WTC11 (cell line): ENCODE measurements at regions not wholly inside any gene's neighbourhood (a gene's known extent, or its start where the extent isn't known, plus 50 kb on each side); places are given as distances from the start of the nearest gene placed in this dataset.

Experiments used
- ATAC-seq: fragments of 200-7000 bp; cut with Tn5 transposase; 2 replicates; pipeline ENCODE4 v1.10.0; 2021; ENCODE audit warnings: mild to moderate bottlenecking, moderate library complexity
- CTCF ChIA-PET: fragments of 300-600 bp; sonication (Branson Sonifier 250); formaldehyde crosslinking; loops from one replicate; lab custom pipeline; 2021; ENCODE audit warnings: antibody characterized with exemption; lab: Charles Lee
- POLR2A ChIA-PET: fragments of 350-600 bp; sonication (Branson Sonifier 250); formaldehyde crosslinking; loops from one replicate; lab custom pipeline; 2021; ENCODE audit warnings: antibody characterized with exemption; lab: Charles Lee
- DNase-seq: peaks from one replicate; pipeline ENCODE4 v3.0.0; 2021; ENCODE audit warnings: low spot score
- H3K27ac Mint-ChIP-seq: 2 replicates; pipeline ENCODE4 v1.8.0; 2021; ENCODE audit warnings: mixed read lengths
- H3K27me3 Mint-ChIP-seq: 2 replicates; pipeline ENCODE4 v1.8.0; 2021; ENCODE audit warnings: low read depth, mild to moderate bottlenecking, moderate library complexity, mixed read lengths
- H3K36me3 Mint-ChIP-seq: 2 replicates; pipeline ENCODE4 v1.8.0; 2021; ENCODE audit warnings: mixed read lengths
- H3K4me1 Mint-ChIP-seq: 2 replicates; pipeline ENCODE4 v1.8.0; 2022; ENCODE audit warnings: mixed read lengths
- H3K4me3 Mint-ChIP-seq: 2 replicates; pipeline ENCODE4 v1.8.0; 2021; ENCODE audit warnings: mild to moderate bottlenecking, moderate library complexity, mixed read lengths
- H3K9me3 Mint-ChIP-seq: 2 replicates; pipeline ENCODE4 v1.8.0; 2021; ENCODE audit warnings: mixed read lengths
- CREM ChIP-seq: sonication (generic); formaldehyde crosslinking; IDR thresholded peaks from 2 replicates; pipeline ENCODE4 v1.8.1; 2022; ENCODE audit warnings: mild to moderate bottlenecking, missing genetic modification reagents, moderate library complexity
- ELF4 ChIP-seq: sonication (generic); formaldehyde crosslinking; IDR thresholded peaks from 2 replicates; pipeline ENCODE4 v1.8.1; 2022; ENCODE audit warnings: low read depth, mild to moderate bottlenecking, moderate library complexity, missing genetic modification reagents
- GABPB1 ChIP-seq: sonication (generic); formaldehyde crosslinking; IDR thresholded peaks from 2 replicates; pipeline ENCODE4 v1.8.1; 2023; ENCODE audit warnings: mild to moderate bottlenecking, missing genetic modification reagents
- KAT7 ChIP-seq: sonication (generic); formaldehyde crosslinking; IDR thresholded peaks from 2 replicates; pipeline ENCODE4 v1.8.1; 2023; ENCODE audit warnings: missing genetic modification reagents, mild to moderate bottlenecking, borderline replicate concordance
- MXD4 ChIP-seq: fragments of 250-450 bp; sonication (Bioruptor Pico); IDR thresholded peaks from 2 replicates; pipeline ENCODE4 v1.8.0; 2021; ENCODE audit warnings: mild to moderate bottlenecking, moderate library complexity, borderline replicate concordance
- MYBL2 ChIP-seq: sonication (generic); formaldehyde crosslinking; IDR thresholded peaks from 2 replicates; pipeline ENCODE4 v1.8.1; 2023; ENCODE audit warnings: mild to moderate bottlenecking, moderate library complexity, missing genetic modification reagents
- NFE2L1 ChIP-seq: sonication (generic); formaldehyde crosslinking; IDR thresholded peaks from 2 replicates; pipeline ENCODE4 v1.8.1; 2023; ENCODE audit warnings: missing genetic modification reagents
- NFYB ChIP-seq: sonication (generic); formaldehyde crosslinking; conservative IDR thresholded peaks from 2 replicates; pipeline ENCODE4 v1.8.0; 2022; ENCODE audit warnings: low read depth, missing genetic modification reagents
- NR3C1 ChIP-seq: sonication (generic); formaldehyde crosslinking; conservative IDR thresholded peaks from 2 replicates; pipeline ENCODE4 v1.8.1; 2023; ENCODE audit warnings: low read depth, mild to moderate bottlenecking, missing genetic modification reagents
- RELA ChIP-seq: sonication (generic); formaldehyde crosslinking; IDR thresholded peaks from 2 replicates; pipeline ENCODE4 v1.8.1; 2022; ENCODE audit warnings: missing genetic modification reagents, mild to moderate bottlenecking, borderline replicate concordance
- SP1 ChIP-seq: sonication (generic); formaldehyde crosslinking; conservative IDR thresholded peaks from 2 replicates; pipeline ENCODE4 v1.8.1; 2022; ENCODE audit warnings: missing genetic modification reagents
- ZBTB21 ChIP-seq: sonication (generic); formaldehyde crosslinking; IDR thresholded peaks from 2 replicates; pipeline ENCODE4 v1.8.1; 2023; ENCODE audit warnings: mild to moderate bottlenecking, missing genetic modification reagents, borderline replicate concordance
- ZNF121 ChIP-seq: sonication (generic); formaldehyde crosslinking; IDR thresholded peaks from 2 replicates; pipeline ENCODE4 v1.8.0; 2023; ENCODE audit warnings: missing genetic modification reagents
- ZNF219 ChIP-seq: sonication (generic); formaldehyde crosslinking; IDR thresholded peaks from 2 replicates; pipeline ENCODE4 v1.8.0; 2023; ENCODE audit warnings: missing genetic modification reagents, mild to moderate bottlenecking, borderline replicate concordance
- ZNF423 ChIP-seq: fragments of 250-450 bp; sonication (Bioruptor Pico); IDR thresholded peaks from 2 replicates; pipeline ENCODE4 v2.1.2; 2022; ENCODE audit warnings: mild to moderate bottlenecking, moderate library complexity
- TF ChIP-seq, protein P1 (sequence below): sonication (generic); formaldehyde crosslinking; IDR thresholded peaks from 2 replicates; pipeline ENCODE4 v1.8.0; 2023; ENCODE audit warnings: missing genetic modification reagents, mild to moderate bottlenecking, borderline replicate concordance
- TF ChIP-seq, protein P2 (sequence below): sonication (generic); formaldehyde crosslinking; IDR thresholded peaks from 2 replicates; pipeline ENCODE4 v1.8.1; 2023; ENCODE audit warnings: mild to moderate bottlenecking, missing genetic modification reagents
- TF ChIP-seq, protein P3 (sequence below): sonication (generic); formaldehyde crosslinking; IDR thresholded peaks from 2 replicates; pipeline ENCODE4 v1.8.0; 2022; ENCODE audit warnings: mild to moderate bottlenecking, missing genetic modification reagents
- TF ChIP-seq, protein P4 (sequence below): fragments of 250-450 bp; sonication (Bioruptor Pico); IDR thresholded peaks from 2 replicates; pipeline ENCODE4 v1.8.0; 2021; ENCODE audit warnings: mild to moderate bottlenecking

DNA sequence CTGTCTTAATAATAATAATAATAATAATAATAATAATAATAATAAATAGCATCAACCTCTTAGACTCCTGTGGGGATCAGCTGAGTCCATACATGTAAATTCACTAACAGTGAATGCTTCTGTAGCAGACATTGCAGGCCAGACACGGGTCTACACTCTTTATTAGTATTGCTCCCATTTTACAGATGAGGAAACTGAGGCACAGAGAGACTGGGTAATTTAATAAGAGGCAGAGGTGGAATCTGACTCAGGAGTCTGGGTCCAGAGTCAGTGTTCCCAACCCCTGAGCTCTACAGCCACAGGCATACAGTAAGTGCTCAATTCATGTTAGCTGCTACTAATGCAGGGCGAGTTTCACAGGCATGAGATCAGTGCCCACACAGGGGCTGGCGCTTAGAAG is 123.2 kb upstream of the MAP1LC3B2 start:
- ChIA-PET POLR2A (no interaction called here), CTCF (interaction anchor here (1.3 kb wide), 1 partner anchor 453 kb away, joined by 3 read pairs; no protein-coding TSS in a partner anchor)
- H3K9me3 Mint-ChIP-seq = no peaks in the 10 kb centered on the region
- ATAC-seq (no peak), DNase-seq (no peak)
- no peak overlapping the region for H3K4me3 Mint-ChIP-seq
- H3K4me1 Mint-ChIP-seq = peaks cover 43% of the 10 kb centered on the region
- H3K27ac Mint-ChIP-seq = no peak overlapping the region
- no peaks in the 10 kb centered on the region for H3K27me3 Mint-ChIP-seq
- TF ChIP-seq NFE2L1 (CRISPR knock-in tag) (no peak), CREM (CRISPR knock-in tag) (no peak), ZNF121 (CRISPR knock-in tag) (no peak), ZNF423 (CRISPR knock-in tag) (no peak), MXD4 (no peak), ELF4 (CRISPR knock-in tag) (no peak), ZBTB21 (no peak), GABPB1 (CRISPR knock-in tag) (no peak), KAT7 (CRISPR knock-in tag) (no peak), NR3C1 (no peak), SP1 (CRISPR knock-in tag) (no peak), MYBL2 (CRISPR knock-in tag) (no peak), NFYB (CRISPR knock-in tag) (no peak)
- TF ChIP-seq, protein P1, sequence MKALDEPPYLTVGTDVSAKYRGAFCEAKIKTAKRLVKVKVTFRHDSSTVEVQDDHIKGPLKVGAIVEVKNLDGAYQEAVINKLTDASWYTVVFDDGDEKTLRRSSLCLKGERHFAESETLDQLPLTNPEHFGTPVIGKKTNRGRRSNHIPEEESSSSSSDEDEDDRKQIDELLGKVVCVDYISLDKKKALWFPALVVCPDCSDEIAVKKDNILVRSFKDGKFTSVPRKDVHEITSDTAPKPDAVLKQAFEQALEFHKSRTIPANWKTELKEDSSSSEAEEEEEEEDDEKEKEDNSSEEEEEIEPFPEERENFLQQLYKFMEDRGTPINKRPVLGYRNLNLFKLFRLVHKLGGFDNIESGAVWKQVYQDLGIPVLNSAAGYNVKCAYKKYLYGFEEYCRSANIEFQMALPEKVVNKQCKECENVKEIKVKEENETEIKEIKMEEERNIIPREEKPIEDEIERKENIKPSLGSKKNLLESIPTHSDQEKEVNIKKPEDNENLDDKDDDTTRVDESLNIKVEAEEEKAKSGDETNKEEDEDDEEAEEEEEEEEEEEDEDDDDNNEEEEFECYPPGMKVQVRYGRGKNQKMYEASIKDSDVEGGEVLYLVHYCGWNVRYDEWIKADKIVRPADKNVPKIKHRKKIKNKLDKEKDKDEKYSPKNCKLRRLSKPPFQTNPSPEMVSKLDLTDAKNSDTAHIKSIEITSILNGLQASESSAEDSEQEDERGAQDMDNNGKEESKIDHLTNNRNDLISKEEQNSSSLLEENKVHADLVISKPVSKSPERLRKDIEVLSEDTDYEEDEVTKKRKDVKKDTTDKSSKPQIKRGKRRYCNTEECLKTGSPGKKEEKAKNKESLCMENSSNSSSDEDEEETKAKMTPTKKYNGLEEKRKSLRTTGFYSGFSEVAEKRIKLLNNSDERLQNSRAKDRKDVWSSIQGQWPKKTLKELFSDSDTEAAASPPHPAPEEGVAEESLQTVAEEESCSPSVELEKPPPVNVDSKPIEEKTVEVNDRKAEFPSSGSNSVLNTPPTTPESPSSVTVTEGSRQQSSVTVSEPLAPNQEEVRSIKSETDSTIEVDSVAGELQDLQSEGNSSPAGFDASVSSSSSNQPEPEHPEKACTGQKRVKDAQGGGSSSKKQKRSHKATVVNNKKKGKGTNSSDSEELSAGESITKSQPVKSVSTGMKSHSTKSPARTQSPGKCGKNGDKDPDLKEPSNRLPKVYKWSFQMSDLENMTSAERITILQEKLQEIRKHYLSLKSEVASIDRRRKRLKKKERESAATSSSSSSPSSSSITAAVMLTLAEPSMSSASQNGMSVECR (CRISPR knock-in tag) = no peak
- TF ChIP-seq, protein P2, sequence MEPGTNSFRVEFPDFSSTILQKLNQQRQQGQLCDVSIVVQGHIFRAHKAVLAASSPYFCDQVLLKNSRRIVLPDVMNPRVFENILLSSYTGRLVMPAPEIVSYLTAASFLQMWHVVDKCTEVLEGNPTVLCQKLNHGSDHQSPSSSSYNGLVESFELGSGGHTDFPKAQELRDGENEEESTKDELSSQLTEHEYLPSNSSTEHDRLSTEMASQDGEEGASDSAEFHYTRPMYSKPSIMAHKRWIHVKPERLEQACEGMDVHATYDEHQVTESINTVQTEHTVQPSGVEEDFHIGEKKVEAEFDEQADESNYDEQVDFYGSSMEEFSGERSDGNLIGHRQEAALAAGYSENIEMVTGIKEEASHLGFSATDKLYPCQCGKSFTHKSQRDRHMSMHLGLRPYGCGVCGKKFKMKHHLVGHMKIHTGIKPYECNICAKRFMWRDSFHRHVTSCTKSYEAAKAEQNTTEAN (CRISPR knock-in tag) = no peak
- TF ChIP-seq, protein P3, sequence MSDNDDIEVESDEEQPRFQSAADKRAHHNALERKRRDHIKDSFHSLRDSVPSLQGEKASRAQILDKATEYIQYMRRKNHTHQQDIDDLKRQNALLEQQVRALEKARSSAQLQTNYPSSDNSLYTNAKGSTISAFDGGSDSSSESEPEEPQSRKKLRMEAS (CRISPR knock-in tag) = no peak
- TF ChIP-seq, protein P4, sequence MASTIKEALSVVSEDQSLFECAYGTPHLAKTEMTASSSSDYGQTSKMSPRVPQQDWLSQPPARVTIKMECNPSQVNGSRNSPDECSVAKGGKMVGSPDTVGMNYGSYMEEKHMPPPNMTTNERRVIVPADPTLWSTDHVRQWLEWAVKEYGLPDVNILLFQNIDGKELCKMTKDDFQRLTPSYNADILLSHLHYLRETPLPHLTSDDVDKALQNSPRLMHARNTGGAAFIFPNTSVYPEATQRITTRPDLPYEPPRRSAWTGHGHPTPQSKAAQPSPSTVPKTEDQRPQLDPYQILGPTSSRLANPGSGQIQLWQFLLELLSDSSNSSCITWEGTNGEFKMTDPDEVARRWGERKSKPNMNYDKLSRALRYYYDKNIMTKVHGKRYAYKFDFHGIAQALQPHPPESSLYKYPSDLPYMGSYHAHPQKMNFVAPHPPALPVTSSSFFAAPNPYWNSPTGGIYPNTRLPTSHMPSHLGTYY = no peak
- peaks cover 3% of the 10 kb centered on the region; the same call in 1 of the 2 replicates for H3K36me3 Mint-ChIP-seq

DNA sequence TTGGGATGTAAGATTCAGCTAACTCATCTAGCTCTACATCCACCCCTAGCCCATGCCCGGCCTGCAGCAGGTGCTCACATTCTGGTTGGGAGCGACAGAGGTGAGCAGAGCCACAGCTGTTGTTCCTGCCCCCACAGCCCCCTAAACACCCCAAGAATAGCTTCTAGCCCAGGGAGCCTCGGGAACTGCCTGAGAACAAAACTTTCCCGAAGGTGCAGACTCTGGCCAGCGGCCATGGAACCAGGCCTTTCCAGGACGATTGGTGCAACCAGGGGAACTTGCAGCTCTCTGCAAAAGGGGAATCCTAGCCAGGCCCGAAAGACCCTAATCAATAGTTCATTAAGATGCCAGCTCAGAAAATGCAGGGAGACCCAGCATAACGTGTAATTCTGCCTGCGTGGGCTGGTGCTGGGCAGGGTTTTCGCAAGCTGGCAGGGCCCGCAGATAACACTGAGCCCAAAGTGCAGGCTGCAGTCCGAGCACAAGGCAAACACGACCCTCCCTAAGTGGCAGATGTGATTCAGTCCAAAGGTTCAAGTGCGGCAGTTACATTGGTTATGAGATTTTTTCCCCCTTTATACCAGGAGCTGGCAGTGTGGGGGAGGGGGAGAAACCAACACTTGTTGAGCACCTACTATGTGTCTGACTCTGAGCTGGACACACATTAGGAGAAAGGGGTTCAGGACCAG is 122.5 kb upstream of the MAP1LC3B2 start:
- ChIA-PET POLR2A (no interaction called here), CTCF (interaction anchor here (1.3 kb wide), 1 partner anchor 453 kb away, joined by 3 read pairs; no protein-coding TSS in a partner anchor)
- no peaks in the 10 kb centered on the region for H3K27me3 Mint-ChIP-seq
- H3K27ac Mint-ChIP-seq = peak overlapping the region; percentile 53; the same call in 1 of the 2 replicates
- peaks cover 44% of the 10 kb centered on the region for H3K4me1 Mint-ChIP-seq
- peaks cover 3% of the 10 kb centered on the region; the same call in 1 of the 2 replicates for H3K36me3 Mint-ChIP-seq
- H3K9me3 Mint-ChIP-seq = no peaks in the 10 kb centered on the region
- no peak for TF ChIP-seq RELA (CRISPR knock-in tag)
- no peak for TF ChIP-seq ZNF219
- 0 out of 2 replicates have a peak, but pooled peaks have one; percentile 18 for TF ChIP-seq GABPB1 (CRISPR knock-in tag)
- TF ChIP-seq, all 79 proteins: peak for 1
- H3K4me3 Mint-ChIP-seq = no peak overlapping the region
- ATAC-seq (no peak), DNase-seq (no peak)
